Breast epithelium (tissue), 4 donors: ENCODE measurements at regions not wholly inside any gene's neighbourhood (a gene's known extent, or its start where the extent isn't known, plus 50 kb on each side); places are given as distances from the start of the nearest gene placed in this dataset.

Experiments
- DNase-seq, 2 donors: peaks; one replicate each; pipeline ENCODE4 v3.0.0-alpha.2; 2019; ENCODE audit warnings: low spot score in 2 of 2
- H3K27ac ChIP-seq, 2 donors: fragments of 200-600 bp; sonication (generic) in 1 of 2; one replicate each; pipeline ENCODE4 v1.5.1; 2016 to 2019; ENCODE audit warnings: mild to moderate bottlenecking in 1 of 2
- H3K27me3 ChIP-seq, 2 donors: fragments of 200-600 bp; sonication (generic) in 1 of 2; one replicate each; pipeline versions ENCODE4 v1.5.1 to v1.6.0; 2017 to 2019; ENCODE audit warnings: control low read depth in 1 of 2, mild to moderate bottlenecking in 1 of 2
- H3K36me3 ChIP-seq: fragments of 200-600 bp; one replicate; pipeline ENCODE4 v1.5.1; 2019
- H3K4me1 ChIP-seq, 2 donors: fragments of 200-600 bp; sonication (generic); one replicate each; pipeline ENCODE4 v1.5.1; 2016 to 2019; ENCODE audit warnings: control low read depth in 1 of 2
- H3K4me3 ChIP-seq, 3 donors: fragments of 200-600 bp; sonication (generic); 1 replicate in 2 of 3; 2 replicates in 1 of 3; pipeline ENCODE4 v1.5.1; 2016 to 2019; ENCODE audit warnings: mild to moderate bottlenecking in 3 of 3, moderate library complexity in 2 of 3
- H3K9me3 ChIP-seq, 2 donors: fragments of 200-600 bp; sonication (generic) in 1 of 2; one replicate each; pipeline ENCODE4 v1.5.1; 2016 to 2019; ENCODE audit warnings: control low read depth in 1 of 2
- POLR2A ChIP-seq: fragments of 450-650 bp; IDR thresholded peaks from one replicate; pipeline ENCODE4 v1.6.1; 2016; ENCODE audit warnings: antibody characterized with exemption, mild to moderate bottlenecking, moderate library complexity
- POLR2AphosphoS5 ChIP-seq, 3 donors: sonication (generic); formaldehyde crosslinking; IDR thresholded peaks; one replicate each; pipeline ENCODE4 v1.6.1; 2017; ENCODE audit warnings: antibody characterized with exemption in 3 of 3
- intact Hi-C: fragments of 100-400 bp; cut with DNase I; formaldehyde crosslinking; loops from one replicate; pipeline ENCODE4 v1.15.1; 2023; ENCODE audit warnings: low total_unique reads
- TF ChIP-seq, protein P1 (sequence below), 3 donors: fragments of 450-650 bp; IDR thresholded peaks; one replicate each; pipeline ENCODE4 v1.5.1; 2016 to 2017; ENCODE audit warnings: antibody characterized with exemption in 3 of 3, mild to moderate bottlenecking in 3 of 3, moderate library complexity in 3 of 3

DNA sequence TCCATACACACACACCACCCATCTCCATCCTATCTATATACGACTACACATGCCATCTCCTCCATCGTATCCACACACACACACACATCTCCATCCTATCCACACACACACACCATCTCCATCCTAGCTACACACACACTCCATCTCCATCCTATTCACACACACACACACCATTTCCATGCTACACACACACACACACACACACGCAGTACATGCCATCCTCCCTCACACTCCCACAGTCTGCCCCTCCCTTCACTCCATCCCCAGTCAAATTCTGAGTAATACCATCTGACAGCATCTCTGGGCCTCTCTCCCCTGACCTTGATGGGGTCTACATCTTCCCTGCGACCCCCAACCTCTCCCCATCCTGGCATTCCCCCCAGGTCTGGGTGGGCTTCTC lies 193.8 kb upstream of the LHX5 start:
- H3K27ac ChIP-seq, result no peak overlapping the region
- DNase-seq, result no peak
- no peaks in the 10 kb centered on the region for H3K4me1 ChIP-seq
- H3K36me3 ChIP-seq, result no peaks in the 10 kb centered on the region
- H3K9me3 ChIP-seq, result no peaks in the 10 kb centered on the region
- TF ChIP-seq, protein P1, sequence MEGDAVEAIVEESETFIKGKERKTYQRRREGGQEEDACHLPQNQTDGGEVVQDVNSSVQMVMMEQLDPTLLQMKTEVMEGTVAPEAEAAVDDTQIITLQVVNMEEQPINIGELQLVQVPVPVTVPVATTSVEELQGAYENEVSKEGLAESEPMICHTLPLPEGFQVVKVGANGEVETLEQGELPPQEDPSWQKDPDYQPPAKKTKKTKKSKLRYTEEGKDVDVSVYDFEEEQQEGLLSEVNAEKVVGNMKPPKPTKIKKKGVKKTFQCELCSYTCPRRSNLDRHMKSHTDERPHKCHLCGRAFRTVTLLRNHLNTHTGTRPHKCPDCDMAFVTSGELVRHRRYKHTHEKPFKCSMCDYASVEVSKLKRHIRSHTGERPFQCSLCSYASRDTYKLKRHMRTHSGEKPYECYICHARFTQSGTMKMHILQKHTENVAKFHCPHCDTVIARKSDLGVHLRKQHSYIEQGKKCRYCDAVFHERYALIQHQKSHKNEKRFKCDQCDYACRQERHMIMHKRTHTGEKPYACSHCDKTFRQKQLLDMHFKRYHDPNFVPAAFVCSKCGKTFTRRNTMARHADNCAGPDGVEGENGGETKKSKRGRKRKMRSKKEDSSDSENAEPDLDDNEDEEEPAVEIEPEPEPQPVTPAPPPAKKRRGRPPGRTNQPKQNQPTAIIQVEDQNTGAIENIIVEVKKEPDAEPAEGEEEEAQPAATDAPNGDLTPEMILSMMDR (IDR thresholded peaks at IDR 0.05), result no peak
- no peak for TF ChIP-seq POLR2AphosphoS5 (IDR thresholded peaks at IDR 0.05)
- TF ChIP-seq POLR2A, result no peak
- peaks cover 0 to 54% of the 10 kb centered on the region in 2 donors for H3K27me3 ChIP-seq
- intact Hi-C loops, result no loop called here
- H3K4me3 ChIP-seq, result no peak overlapping the region

DNA sequence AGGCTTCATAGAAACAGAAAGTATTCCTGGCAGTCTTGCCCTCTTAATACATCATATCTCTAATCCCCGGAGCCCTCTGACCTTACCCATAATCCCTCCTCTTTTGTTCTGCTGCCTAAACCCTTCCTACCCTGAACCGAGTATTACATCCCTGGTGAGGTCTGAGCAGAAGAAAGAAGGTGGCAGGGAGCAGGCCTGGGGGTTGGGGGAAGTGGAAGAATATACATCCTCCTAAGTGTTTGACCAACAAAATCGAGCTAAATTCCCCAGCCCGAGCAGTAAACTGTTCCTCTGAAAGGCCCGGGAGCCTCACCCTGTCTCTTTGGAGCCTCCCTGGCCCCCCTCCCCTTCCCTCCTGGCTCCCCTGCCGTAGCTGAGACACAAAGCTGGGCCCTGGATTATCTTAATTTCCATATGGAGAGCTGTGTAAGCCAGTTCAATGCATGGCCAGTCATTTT lies 192.6 kb upstream of the LHX5 start:
- intact Hi-C loops, result loop anchor here (5.0 kb wide), 1 partner anchor 808 kb away; no protein-coding TSS in a partner anchor
- no peaks in the 10 kb centered on the region for H3K9me3 ChIP-seq
- peaks cover 0 to 44% of the 10 kb centered on the region in 2 donors for H3K27me3 ChIP-seq
- H3K4me3 ChIP-seq, result no peak overlapping the region
- no peak for DNase-seq
- no peaks in the 10 kb centered on the region for H3K36me3 ChIP-seq
- TF ChIP-seq POLR2AphosphoS5 (IDR thresholded peaks at IDR 0.05) (no peak), POLR2A (no peak)
- TF ChIP-seq, protein P1 (IDR thresholded peaks at IDR 0.05), result no peak
- no peaks in the 10 kb centered on the region for H3K4me1 ChIP-seq
- no peak overlapping the region for H3K27ac ChIP-seq

DNA sequence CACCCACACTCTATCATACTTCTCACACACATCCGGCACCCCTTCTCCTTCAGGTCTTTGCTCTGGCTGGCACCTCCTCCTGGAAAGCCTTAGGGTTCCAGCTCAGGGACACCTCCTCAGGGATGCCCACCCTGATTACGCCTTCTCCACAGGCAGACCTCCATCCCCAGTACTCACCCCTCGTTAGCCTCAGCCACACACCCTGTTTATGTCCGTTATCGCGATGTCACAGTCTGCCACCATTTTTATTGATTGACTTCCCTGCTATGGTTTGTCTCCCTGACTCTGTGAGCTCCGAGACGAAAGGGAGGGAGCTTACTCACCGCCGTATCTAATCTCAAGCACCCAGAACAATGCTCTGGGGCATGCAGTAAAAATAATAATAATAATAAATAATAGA lies 191.7 kb upstream of the LHX5 start:
- intact Hi-C loops, result loop anchor here (5.0 kb wide), 1 partner anchor 809 kb away; no protein-coding TSS in a partner anchor
- Histone ChIP-seq H3K4me3 (no peak overlapping the region), H3K27me3 (peaks cover 0 to 38% of the 10 kb centered on the region in 2 donors), H3K4me1 (no peaks in the 10 kb centered on the region), H3K27ac (no peak overlapping the region), H3K9me3 (no peaks in the 10 kb centered on the region), H3K36me3 (no peaks in the 10 kb centered on the region)
- no peak for DNase-seq
- TF ChIP-seq POLR2A (no peak), POLR2AphosphoS5 (IDR thresholded peaks at IDR 0.05) (no peak)
- TF ChIP-seq, protein P1 (IDR thresholded peaks at IDR 0.05), result no peak

DNA sequence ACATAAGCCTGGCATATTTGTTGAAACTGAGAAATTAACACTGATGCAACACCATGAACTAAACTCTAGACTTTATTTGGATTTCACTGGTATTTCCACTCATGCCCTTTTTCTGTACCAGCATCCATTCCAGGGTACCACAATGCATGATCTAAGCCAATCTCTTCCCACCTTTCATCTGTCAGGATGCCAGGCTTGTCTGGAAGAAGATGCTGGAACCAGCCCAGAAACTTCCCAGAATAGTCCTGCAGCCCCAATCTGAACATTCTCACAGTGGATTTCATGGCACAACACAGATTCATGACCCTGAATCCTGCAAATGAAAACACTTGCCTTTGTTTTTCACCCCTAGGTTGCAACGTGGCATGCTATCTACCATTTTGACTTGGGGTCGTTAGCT lies 189.3 kb upstream of the LHX5 start:
- Histone ChIP-seq H3K27me3 (peaks cover 0 to 16% of the 10 kb centered on the region in 2 donors), H3K4me1 (no peaks in the 10 kb centered on the region), H3K9me3 (peaks cover 3 to 8% of the 10 kb centered on the region in 2 donors), H3K4me3 (no peak overlapping the region), H3K36me3 (no peaks in the 10 kb centered on the region), H3K27ac (no peak overlapping the region)
- intact Hi-C loops, result loop anchor here (5.0 kb wide), 1 partner anchor 811 kb away; no protein-coding TSS in a partner anchor
- DNase-seq, result no peak
- TF ChIP-seq, protein P1 (IDR thresholded peaks at IDR 0.05), result no peak
- TF ChIP-seq POLR2AphosphoS5 (IDR thresholded peaks at IDR 0.05) (no peak), POLR2A (no peak)

DNA sequence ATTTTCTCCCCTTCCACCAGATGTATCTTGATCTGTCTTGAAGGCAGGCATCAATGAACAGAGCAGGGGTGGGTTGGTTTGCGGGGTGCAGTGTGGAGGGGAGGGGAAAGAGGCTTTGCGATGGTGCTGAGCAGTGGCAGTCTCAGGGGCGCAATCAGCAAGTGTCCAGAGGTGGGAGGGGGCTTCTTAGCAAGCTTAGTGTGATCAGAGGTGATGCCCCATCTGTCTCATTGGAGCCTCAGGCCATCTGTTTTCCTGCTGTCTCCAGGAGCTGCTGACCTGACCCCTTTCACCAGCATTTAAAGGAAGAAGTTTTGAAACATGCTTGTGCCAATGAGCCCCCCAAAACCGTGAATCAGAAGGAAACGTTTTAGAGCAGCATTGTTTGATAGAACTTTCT lies 187.7 kb upstream of the LHX5 start:
- Histone ChIP-seq H3K36me3 (no peaks in the 10 kb centered on the region), H3K4me3 (no peak overlapping the region), H3K27me3 (peaks cover 0 to 16% of the 10 kb centered on the region in 2 donors), H3K27ac (no peak overlapping the region), H3K9me3 (peaks cover 14 to 23% of the 10 kb centered on the region in 2 donors), H3K4me1 (no peaks in the 10 kb centered on the region)
- no peak for DNase-seq
- intact Hi-C loops, result no loop called here
- TF ChIP-seq, protein P1 (IDR thresholded peaks at IDR 0.05), result no peak
- TF ChIP-seq POLR2A (no peak), POLR2AphosphoS5 (IDR thresholded peaks at IDR 0.05) (no peak)
